ACC112 (cell line): ENCODE measurements at regions not wholly inside any gene's neighbourhood (a gene's known extent, or its start where the extent isn't known, plus 50 kb on each side); places are given as distances from the start of the nearest gene placed in this dataset.
"Not testable (repeated sequence)": the region's sequence is repeated elsewhere in the genome, so short reads cannot be mapped to it uniquely, and the experiment has no call there.

ENCODE experiments used
- H2AFZ ChIP-seq: fragments of 200-600 bp; sonication (generic); one replicate; pipeline ENCODE4 v1.6.0; 2017; ENCODE audit warnings: antibody characterized with exemption, low read length; ENCODE audit not compliant: unreplicated experiment
- H3K27ac ChIP-seq: fragments of 200-600 bp; sonication (generic); 2 replicates; pipeline ENCODE4 v1.5.1; 2014; ENCODE audit warnings: low read depth, mild to moderate bottlenecking, antibody characterized with exemption, low read length, moderate library complexity
- H3K27me3 ChIP-seq: fragments of 200-600 bp; sonication (generic); 2 replicates; pipeline ENCODE4 v1.6.1; 2014; ENCODE audit warnings: mild to moderate bottlenecking, antibody characterized with exemption, low read length, moderate library complexity, mixed read lengths; ENCODE audit not compliant: insufficient read depth
- H3K36me3 ChIP-seq: fragments of 200-600 bp; sonication (generic); 2 replicates; pipeline ENCODE4 v1.6.1; 2016; ENCODE audit warnings: mild to moderate bottlenecking, antibody characterized with exemption, low read length, moderate library complexity, mixed read lengths; ENCODE audit not compliant: insufficient read depth
- H3K4me1 ChIP-seq: fragments of 200-600 bp; sonication (generic); one replicate; pipeline ENCODE4 v1.6.1; 2016; ENCODE audit warnings: low read length, mixed read lengths; ENCODE audit not compliant: insufficient read depth, unreplicated experiment, control insufficient read depth
- H3K4me3 ChIP-seq: fragments of 200-600 bp; sonication (generic); 2 replicates; pipeline ENCODE4 v1.5.1; 2014; ENCODE audit warnings: mild to moderate bottlenecking, low read depth, low read length
- H3K79me2 ChIP-seq: fragments of 200-600 bp; sonication (generic); one replicate; pipeline ENCODE4 v1.6.0; 2016; ENCODE audit warnings: low read length; ENCODE audit not compliant: control insufficient read depth, unreplicated experiment, insufficient read depth

DNA sequence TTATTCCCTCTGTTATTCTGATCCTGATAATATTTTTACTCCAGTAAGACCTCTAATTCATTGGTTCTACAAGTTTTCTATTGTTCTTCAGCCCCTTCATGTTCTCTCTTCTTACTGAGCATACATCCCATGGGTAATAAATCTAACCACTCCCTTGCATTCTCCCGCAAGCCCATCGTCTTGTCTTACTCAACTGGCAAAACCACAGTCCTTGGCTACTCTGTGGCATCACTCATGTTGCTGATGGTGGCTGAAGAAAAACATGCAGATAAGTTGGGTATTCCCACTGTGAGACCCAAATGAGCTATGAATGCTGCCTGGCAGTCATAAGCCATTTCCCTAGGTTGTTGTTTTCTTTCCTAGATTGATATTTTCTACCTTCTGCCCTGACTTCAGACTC is 402.2 kb upstream of the AADAT start:
- Histone ChIP-seq H3K27ac (no peak overlapping the region), H3K79me2 (no peaks in the 10 kb centered on the region)

DNA sequence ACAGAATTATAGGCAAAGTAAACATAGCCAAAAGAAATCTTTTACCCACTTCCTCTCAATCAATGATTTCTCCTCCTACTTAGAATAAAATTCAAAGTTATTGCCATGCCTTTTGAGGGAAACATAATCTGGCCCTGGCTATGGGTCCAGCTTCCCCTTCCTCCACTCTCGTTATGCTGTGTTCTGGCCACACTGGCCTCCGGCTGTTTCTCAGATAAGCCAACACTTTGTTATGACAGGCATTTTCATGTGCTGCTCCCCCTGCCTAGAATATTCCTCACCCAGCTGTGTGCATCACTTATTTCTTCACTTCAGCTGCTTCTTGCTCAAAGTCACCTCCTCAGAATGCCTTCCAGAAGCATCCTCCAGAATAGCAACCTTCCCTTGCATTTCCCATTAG is 386.6 kb upstream of the AADAT start:
- H2AFZ ChIP-seq = no peak overlapping the region
- no peaks in the 10 kb centered on the region for H3K27me3 ChIP-seq
- H3K4me1 ChIP-seq = no peaks in the 10 kb centered on the region
- H3K4me3 ChIP-seq = no peak overlapping the region
- H3K27ac ChIP-seq = no peak overlapping the region
- H3K79me2 ChIP-seq = no peaks in the 10 kb centered on the region
- H3K36me3 ChIP-seq = no peaks in the 10 kb centered on the region

More for the DNA sequence above, 402.2 kb upstream of the AADAT start:
- no peaks in the 10 kb centered on the region for H3K27me3 ChIP-seq
- H3K4me3 ChIP-seq = no peak overlapping the region
- H3K4me1 ChIP-seq = no peaks in the 10 kb centered on the region
- no peak overlapping the region for H2AFZ ChIP-seq
- no peaks in the 10 kb centered on the region for H3K36me3 ChIP-seq

DNA sequence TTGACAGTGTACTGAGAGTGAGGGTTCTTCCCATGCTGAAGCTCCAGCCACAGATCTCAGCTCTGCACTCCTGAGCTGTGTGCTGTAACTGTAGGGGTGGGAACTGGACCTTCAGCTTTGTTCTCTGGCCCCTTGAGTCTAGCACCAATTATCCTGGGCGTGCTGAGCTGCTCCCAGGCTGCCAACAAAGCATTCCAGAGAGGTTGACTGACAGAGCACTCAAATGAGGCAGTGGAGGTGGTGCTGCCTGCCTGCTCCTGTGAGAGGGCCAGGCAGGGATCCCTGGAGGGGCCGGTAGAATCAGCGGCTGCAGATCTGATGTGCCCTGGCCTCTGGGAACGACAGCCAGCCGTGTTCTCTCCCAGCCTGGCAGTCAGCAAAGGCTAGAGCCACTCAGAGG is 375.7 kb upstream of the AADAT start:
- no peaks in the 10 kb centered on the region for H3K27me3 ChIP-seq
- H3K36me3 ChIP-seq = no peaks in the 10 kb centered on the region
- H3K4me1 ChIP-seq = no peaks in the 10 kb centered on the region
- H3K79me2 ChIP-seq = no peaks in the 10 kb centered on the region
- H3K27ac ChIP-seq = no peak overlapping the region
- no peak overlapping the region for H3K4me3 ChIP-seq
- no peak overlapping the region for H2AFZ ChIP-seq

DNA sequence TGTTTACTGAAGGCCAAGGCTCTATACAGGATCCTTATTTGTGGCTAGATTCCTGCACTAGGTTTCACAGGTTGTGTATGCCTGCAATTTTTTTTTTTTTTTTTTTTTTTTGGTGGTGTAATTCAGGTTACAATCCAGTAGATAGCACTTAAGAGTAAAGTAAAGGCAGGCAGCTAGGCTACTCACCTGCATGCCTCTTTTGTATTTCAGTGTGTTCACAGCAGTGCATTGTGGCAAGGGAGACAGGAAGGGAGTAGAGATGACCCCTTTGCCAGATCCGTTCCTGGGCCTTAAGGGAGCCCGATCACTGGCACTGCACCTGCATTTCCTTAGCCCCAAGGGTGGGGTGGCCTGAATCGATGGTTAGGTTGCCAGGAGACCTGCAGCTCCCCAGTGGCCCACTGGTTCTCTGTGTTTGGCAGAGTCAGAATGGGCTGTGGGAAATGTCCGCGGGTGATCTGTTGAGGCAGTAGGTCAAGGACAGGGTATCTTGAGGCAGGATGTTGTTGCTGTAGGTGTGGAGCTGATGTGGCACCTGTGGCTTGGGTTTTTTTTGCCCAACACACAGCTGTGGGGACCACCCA is 374.9 kb upstream of the AADAT start:
- Histone ChIP-seq H3K27ac (no peak overlapping the region), H2AFZ (no peak overlapping the region), H3K4me3 (no peak overlapping the region), H3K36me3 (no peaks in the 10 kb centered on the region), H3K79me2 (no peaks in the 10 kb centered on the region), H3K27me3 (no peaks in the 10 kb centered on the region), H3K4me1 (no peaks in the 10 kb centered on the region)

DNA sequence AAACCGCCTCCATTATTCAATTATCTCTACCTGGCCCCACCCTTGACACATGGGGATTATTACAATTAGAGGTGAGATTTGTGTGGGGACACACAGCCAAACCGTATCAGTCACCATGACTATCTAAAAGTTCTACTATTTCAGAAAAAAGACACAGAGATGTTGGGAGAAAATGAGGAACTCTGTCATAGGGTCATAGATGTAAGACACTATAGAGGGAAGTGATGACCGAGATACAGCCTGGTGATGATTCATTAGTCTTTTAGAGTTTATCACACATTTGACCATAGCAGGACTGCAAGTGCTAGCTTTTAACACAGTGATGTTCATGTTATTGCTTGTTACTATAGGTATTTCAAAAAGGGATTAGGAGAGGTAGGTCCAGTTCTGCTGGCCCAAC is 357.0 kb upstream of the AADAT start:
- Histone ChIP-seq H3K27ac (no peak overlapping the region), H3K27me3 (no peaks in the 10 kb centered on the region), H3K4me1 (no peaks in the 10 kb centered on the region), H2AFZ (no peak overlapping the region), H3K79me2 (no peaks in the 10 kb centered on the region), H3K4me3 (no peak overlapping the region), H3K36me3 (no peaks in the 10 kb centered on the region)

DNA sequence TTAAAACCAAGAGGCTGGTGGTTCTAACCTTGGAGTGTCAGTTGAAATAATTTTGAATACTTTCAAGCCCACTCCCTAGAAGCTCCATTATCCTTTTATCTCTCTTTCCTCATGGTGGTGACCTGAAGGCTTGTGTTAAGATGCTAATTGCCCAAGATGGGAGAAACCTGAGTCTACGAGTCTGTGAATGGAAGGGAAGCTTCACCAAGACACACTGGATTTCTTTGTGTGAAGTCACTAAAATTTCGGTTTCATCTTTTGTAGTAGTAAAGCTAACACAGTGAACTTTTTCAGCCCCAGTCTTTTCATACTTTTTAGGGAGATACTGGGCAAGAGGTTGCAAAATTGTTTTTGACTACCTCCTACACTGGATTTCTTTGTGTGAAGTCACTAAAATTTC is 351.4 kb upstream of the AADAT start:
- H3K27me3 ChIP-seq, H3K4me1 ChIP-seq, H3K27ac ChIP-seq, H3K36me3 ChIP-seq, H3K79me2 ChIP-seq, H3K4me3 ChIP-seq, H2AFZ ChIP-seq: not testable (repeated sequence)

DNA sequence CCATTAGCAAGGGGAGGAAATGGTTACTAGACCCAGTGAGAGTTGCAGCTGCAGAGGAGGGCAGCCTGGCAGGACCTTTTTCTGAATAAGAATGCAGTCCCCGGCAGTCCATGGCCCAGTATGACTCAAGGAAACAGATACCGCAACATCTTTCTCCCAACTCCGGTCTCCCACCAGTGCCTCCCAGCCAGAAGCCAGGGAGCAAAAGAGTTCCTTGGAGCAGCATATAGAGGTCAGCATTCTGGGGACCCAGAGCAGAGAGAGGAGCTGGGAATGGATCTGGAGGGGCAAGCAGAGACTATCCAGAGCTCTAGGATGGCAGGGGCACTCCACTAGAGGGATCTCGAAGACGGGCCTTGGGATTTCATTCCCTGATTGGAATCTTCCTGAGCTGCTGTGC is 339.2 kb upstream of the AADAT start:
- H2AFZ ChIP-seq = no peak overlapping the region
- no peaks in the 10 kb centered on the region for H3K27me3 ChIP-seq
- H3K27ac ChIP-seq = no peak overlapping the region
- H3K36me3 ChIP-seq = no peaks in the 10 kb centered on the region
- no peaks in the 10 kb centered on the region for H3K4me1 ChIP-seq
- no peaks in the 10 kb centered on the region for H3K79me2 ChIP-seq
- no peak overlapping the region for H3K4me3 ChIP-seq

DNA sequence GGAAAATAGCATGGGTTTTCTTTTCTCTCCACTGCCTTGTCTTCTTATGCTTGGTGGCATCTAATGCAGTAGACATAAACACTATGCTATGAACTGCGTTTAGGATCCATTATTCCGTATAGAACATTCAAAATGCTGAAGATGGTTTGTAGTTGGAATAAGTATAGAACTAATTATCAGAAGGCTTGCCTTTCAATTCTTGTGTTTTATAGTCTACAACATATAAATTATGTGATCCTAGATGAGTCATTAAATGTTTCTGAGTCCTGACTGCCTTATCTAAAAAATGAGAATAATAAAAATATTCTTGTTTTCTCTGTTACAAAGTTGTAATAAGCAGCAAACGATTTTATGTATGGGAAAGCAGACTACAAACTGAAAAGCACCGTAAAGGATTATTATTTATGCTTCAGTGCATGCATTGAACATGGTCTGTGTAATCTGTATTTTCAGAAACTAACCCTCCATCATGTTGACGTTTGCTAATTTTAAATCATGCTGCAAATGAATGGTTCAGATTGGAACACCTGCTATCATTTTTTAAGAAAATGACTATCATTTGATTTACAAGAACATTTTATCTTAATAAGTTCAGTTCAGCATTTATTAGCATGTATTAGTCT is 335.9 kb upstream of the AADAT start:
- Histone ChIP-seq H3K4me1 (no peaks in the 10 kb centered on the region), H3K27me3 (no peaks in the 10 kb centered on the region), H3K36me3 (no peaks in the 10 kb centered on the region), H3K27ac (no peak overlapping the region), H3K4me3 (no peak overlapping the region), H3K79me2 (no peaks in the 10 kb centered on the region), H2AFZ (no peak overlapping the region)

DNA sequence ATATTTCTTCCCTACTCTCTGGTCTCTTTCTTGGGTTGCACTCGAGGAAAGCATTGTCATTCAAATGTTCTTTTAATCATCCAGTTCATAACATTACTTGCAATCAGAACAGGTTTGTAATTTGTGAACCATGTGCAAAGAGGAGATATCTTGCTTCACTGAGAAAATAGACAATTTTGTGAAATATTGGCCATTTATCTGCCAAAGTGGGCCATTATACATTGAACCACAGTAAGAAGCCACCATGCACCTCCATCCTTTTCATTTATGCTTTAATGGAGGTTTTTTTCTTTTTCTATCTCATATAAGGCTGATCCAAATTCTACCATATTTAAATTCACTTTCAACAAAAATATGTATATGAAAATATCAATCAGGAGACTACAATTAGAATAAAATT is 335.3 kb upstream of the AADAT start:
- no peak overlapping the region for H2AFZ ChIP-seq
- no peaks in the 10 kb centered on the region for H3K4me1 ChIP-seq
- H3K36me3 ChIP-seq = no peaks in the 10 kb centered on the region
- H3K27me3 ChIP-seq = no peaks in the 10 kb centered on the region
- no peaks in the 10 kb centered on the region for H3K79me2 ChIP-seq
- H3K27ac ChIP-seq = no peak overlapping the region
- H3K4me3 ChIP-seq = no peak overlapping the region

DNA sequence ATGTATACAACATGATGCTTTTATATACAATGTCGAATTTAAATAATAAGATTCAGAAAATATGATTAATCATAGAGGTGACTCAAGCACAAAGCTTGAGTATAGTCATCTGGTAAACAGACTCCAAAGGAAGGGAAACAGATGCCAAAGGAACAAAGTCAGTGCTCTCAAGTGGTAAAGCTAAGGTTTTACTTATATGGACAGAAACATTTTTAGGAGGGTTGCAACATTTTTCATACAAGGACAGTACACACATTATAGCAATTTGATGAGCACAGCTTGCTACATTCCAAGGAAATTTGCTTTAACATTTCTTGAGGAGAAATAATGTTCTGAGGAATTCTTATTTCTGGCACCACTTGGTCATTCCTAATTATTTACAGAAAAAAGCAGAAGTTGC is 333.4 kb upstream of the AADAT start:
- H3K27ac ChIP-seq = no peak overlapping the region
- H3K4me1 ChIP-seq = no peaks in the 10 kb centered on the region
- no peak overlapping the region for H2AFZ ChIP-seq
- H3K4me3 ChIP-seq = no peak overlapping the region
- H3K27me3 ChIP-seq = no peaks in the 10 kb centered on the region
- no peaks in the 10 kb centered on the region for H3K79me2 ChIP-seq
- no peaks in the 10 kb centered on the region for H3K36me3 ChIP-seq

DNA sequence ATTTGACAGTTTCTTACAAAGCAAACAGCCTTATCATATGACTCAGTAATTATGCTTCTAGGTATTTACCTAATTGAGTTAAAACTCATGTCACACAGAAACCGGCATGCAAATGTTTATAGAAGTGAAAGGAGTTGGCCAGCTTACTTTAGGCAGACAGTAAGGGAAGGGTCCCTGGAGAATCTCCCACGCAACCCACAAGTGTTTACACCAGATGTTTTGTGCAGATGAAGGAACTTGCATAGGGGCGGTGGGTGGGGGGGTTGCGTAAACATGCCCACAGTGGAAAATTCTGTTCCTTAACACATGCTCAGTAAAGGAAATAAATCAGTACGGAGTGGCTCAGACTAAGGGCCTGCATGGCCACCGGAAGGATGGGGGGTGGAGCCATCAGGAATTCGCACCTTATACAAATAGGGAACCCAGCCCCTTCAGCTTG is 330.5 kb upstream of the AADAT start:
- Histone ChIP-seq H3K36me3 (no peaks in the 10 kb centered on the region), H3K79me2 (no peaks in the 10 kb centered on the region), H3K4me3 (no peak overlapping the region), H3K27me3 (no peaks in the 10 kb centered on the region), H2AFZ (no peak overlapping the region), H3K27ac (no peak overlapping the region), H3K4me1 (no peaks in the 10 kb centered on the region)
